WTC11 (cell line): ENCODE measurements at regions not wholly inside any gene's neighbourhood (a gene's known extent, or its start where the extent isn't known, plus 50 kb on each side); places are given as distances from the start of the nearest gene placed in this dataset.

ENCODE experiments used
- ATAC-seq: fragments of 200-7000 bp; cut with Tn5 transposase; 2 replicates; pipeline ENCODE4 v1.10.0; 2021; ENCODE audit warnings: mild to moderate bottlenecking, moderate library complexity
- CTCF ChIA-PET: fragments of 300-600 bp; sonication (Branson Sonifier 250); formaldehyde crosslinking; loops from one replicate; lab custom pipeline; 2021; ENCODE audit warnings: antibody characterized with exemption; lab: Charles Lee
- POLR2A ChIA-PET: fragments of 350-600 bp; sonication (Branson Sonifier 250); formaldehyde crosslinking; loops from one replicate; lab custom pipeline; 2021; ENCODE audit warnings: antibody characterized with exemption; lab: Charles Lee
- DNase-seq: peaks from one replicate; pipeline ENCODE4 v3.0.0; 2021; ENCODE audit warnings: low spot score
- H3K27ac Mint-ChIP-seq: 2 replicates; pipeline ENCODE4 v1.8.0; 2021; ENCODE audit warnings: mixed read lengths
- H3K27me3 Mint-ChIP-seq: 2 replicates; pipeline ENCODE4 v1.8.0; 2021; ENCODE audit warnings: low read depth, mild to moderate bottlenecking, moderate library complexity, mixed read lengths
- H3K36me3 Mint-ChIP-seq: 2 replicates; pipeline ENCODE4 v1.8.0; 2021; ENCODE audit warnings: mixed read lengths
- H3K4me1 Mint-ChIP-seq: 2 replicates; pipeline ENCODE4 v1.8.0; 2022; ENCODE audit warnings: mixed read lengths
- H3K4me3 Mint-ChIP-seq: 2 replicates; pipeline ENCODE4 v1.8.0; 2021; ENCODE audit warnings: mild to moderate bottlenecking, moderate library complexity, mixed read lengths
- H3K9me3 Mint-ChIP-seq: 2 replicates; pipeline ENCODE4 v1.8.0; 2021; ENCODE audit warnings: mixed read lengths
- CREM ChIP-seq: sonication (generic); formaldehyde crosslinking; IDR thresholded peaks from 2 replicates; pipeline ENCODE4 v1.8.1; 2022; ENCODE audit warnings: mild to moderate bottlenecking, missing genetic modification reagents, moderate library complexity
- E2F4 ChIP-seq: sonication (generic); formaldehyde crosslinking; IDR thresholded peaks from 2 replicates; pipeline ENCODE4 v1.8.1; 2022; ENCODE audit warnings: low read depth, mild to moderate bottlenecking, moderate library complexity, missing genetic modification reagents, borderline replicate concordance
- EMX1 ChIP-seq: fragments of 250-450 bp; sonication (Bioruptor Pico); IDR thresholded peaks from 2 replicates; pipeline ENCODE4 v1.8.0; 2021; ENCODE audit warnings: mild to moderate bottlenecking
- ERG ChIP-seq: fragments of 250-450 bp; sonication (Bioruptor Pico); IDR thresholded peaks from 2 replicates; pipeline ENCODE4 v1.8.0; 2021; ENCODE audit warnings: mild to moderate bottlenecking
- ESRRA ChIP-seq: sonication (generic); formaldehyde crosslinking; IDR thresholded peaks from 2 replicates; pipeline ENCODE4 v1.8.1; 2022; ENCODE audit warnings: mild to moderate bottlenecking, missing genetic modification reagents, borderline replicate concordance
- ETV6 ChIP-seq: sonication (generic); formaldehyde crosslinking; IDR thresholded peaks from 2 replicates; pipeline ENCODE4 v1.8.1; 2022; ENCODE audit warnings: mild to moderate bottlenecking, missing genetic modification reagents
- FOXP1 ChIP-seq: sonication (generic); formaldehyde crosslinking; IDR thresholded peaks from 2 replicates; pipeline ENCODE4 v1.8.0; 2022; ENCODE audit warnings: missing genetic modification reagents, mild to moderate bottlenecking, moderate library complexity, borderline replicate concordance
- GRHL2 ChIP-seq: fragments of 250-450 bp; sonication (Bioruptor Pico); IDR thresholded peaks from 2 replicates; pipeline ENCODE4 v1.8.0; 2022; ENCODE audit warnings: mild to moderate bottlenecking, moderate library complexity; ENCODE audit not compliant: insufficient replicate concordance, severe bottlenecking
- HMGXB4 ChIP-seq: sonication (generic); formaldehyde crosslinking; IDR thresholded peaks from 2 replicates; pipeline ENCODE4 v1.8.1; 2023; ENCODE audit warnings: mild to moderate bottlenecking, moderate library complexity, missing genetic modification reagents
- JUN ChIP-seq: sonication (generic); formaldehyde crosslinking; IDR thresholded peaks from 2 replicates; pipeline ENCODE4 v1.8.0; 2023; ENCODE audit warnings: mild to moderate bottlenecking, missing genetic modification reagents
- KAT7 ChIP-seq: sonication (generic); formaldehyde crosslinking; IDR thresholded peaks from 2 replicates; pipeline ENCODE4 v1.8.1; 2023; ENCODE audit warnings: missing genetic modification reagents, mild to moderate bottlenecking, borderline replicate concordance
- MAX ChIP-seq: sonication (generic); formaldehyde crosslinking; IDR thresholded peaks from 2 replicates; pipeline ENCODE4 v1.8.0; 2022; ENCODE audit warnings: mild to moderate bottlenecking, missing genetic modification reagents
- MYBL2 ChIP-seq: sonication (generic); formaldehyde crosslinking; IDR thresholded peaks from 2 replicates; pipeline ENCODE4 v1.8.1; 2023; ENCODE audit warnings: mild to moderate bottlenecking, moderate library complexity, missing genetic modification reagents
- NFE2L1 ChIP-seq: sonication (generic); formaldehyde crosslinking; IDR thresholded peaks from 2 replicates; pipeline ENCODE4 v1.8.1; 2023; ENCODE audit warnings: missing genetic modification reagents
- NR1H2 ChIP-seq: sonication (generic); formaldehyde crosslinking; IDR thresholded peaks from 2 replicates; pipeline ENCODE4 v1.9.0; 2021; ENCODE audit warnings: mild to moderate bottlenecking, moderate library complexity, missing genetic modification reagents
- NR2C2 ChIP-seq: sonication (generic); formaldehyde crosslinking; IDR thresholded peaks from 2 replicates; pipeline ENCODE4 v1.8.0; 2022; ENCODE audit warnings: mild to moderate bottlenecking, missing genetic modification reagents
- PRRX2 ChIP-seq: fragments of 250-450 bp; sonication (Bioruptor Pico); IDR thresholded peaks from 2 replicates; pipeline ENCODE4 v1.8.0; 2021; ENCODE audit warnings: mild to moderate bottlenecking
- RORB ChIP-seq: fragments of 250-450 bp; sonication (Bioruptor Pico); IDR thresholded peaks from 2 replicates; pipeline ENCODE4 v1.9.0; 2021; ENCODE audit warnings: mild to moderate bottlenecking
- ZNF263 ChIP-seq: sonication (generic); formaldehyde crosslinking; IDR thresholded peaks from 2 replicates; pipeline ENCODE4 v1.8.1; 2022; ENCODE audit warnings: low read depth, mild to moderate bottlenecking, moderate library complexity, missing genetic modification reagents
- ZNF317 ChIP-seq: sonication (generic); formaldehyde crosslinking; IDR thresholded peaks from 2 replicates; pipeline ENCODE4 v1.8.1; 2023; ENCODE audit warnings: low read depth, mild to moderate bottlenecking, moderate library complexity, missing genetic modification reagents, borderline replicate concordance
- ZNF416 ChIP-seq: fragments of 250-450 bp; sonication (Bioruptor Pico); IDR thresholded peaks from 2 replicates; pipeline ENCODE4 v1.9.0; 2021; ENCODE audit warnings: mild to moderate bottlenecking, inconsistent platforms
- ZNF512 ChIP-seq: sonication (generic); formaldehyde crosslinking; IDR thresholded peaks from 2 replicates; pipeline ENCODE4 v1.8.1; 2022; ENCODE audit warnings: missing genetic modification reagents, borderline replicate concordance
- ZNF671 ChIP-seq: fragments of 250-450 bp; sonication (Bioruptor Pico); IDR thresholded peaks from 2 replicates; pipeline ENCODE4 v1.8.0; 2021; ENCODE audit warnings: mild to moderate bottlenecking
- TF ChIP-seq, protein P1 (sequence below): fragments of 250-450 bp; sonication (Bioruptor Pico); IDR thresholded peaks from 2 replicates; pipeline ENCODE4 v1.9.0; 2021; ENCODE audit warnings: moderate library complexity, mild to moderate bottlenecking, inconsistent platforms, borderline replicate concordance
- TF ChIP-seq, protein P2 (sequence below): sonication (generic); formaldehyde crosslinking; IDR thresholded peaks from 2 replicates; pipeline ENCODE4 v1.8.1; 2023; ENCODE audit warnings: mild to moderate bottlenecking, missing genetic modification reagents, moderate library complexity

DNA sequence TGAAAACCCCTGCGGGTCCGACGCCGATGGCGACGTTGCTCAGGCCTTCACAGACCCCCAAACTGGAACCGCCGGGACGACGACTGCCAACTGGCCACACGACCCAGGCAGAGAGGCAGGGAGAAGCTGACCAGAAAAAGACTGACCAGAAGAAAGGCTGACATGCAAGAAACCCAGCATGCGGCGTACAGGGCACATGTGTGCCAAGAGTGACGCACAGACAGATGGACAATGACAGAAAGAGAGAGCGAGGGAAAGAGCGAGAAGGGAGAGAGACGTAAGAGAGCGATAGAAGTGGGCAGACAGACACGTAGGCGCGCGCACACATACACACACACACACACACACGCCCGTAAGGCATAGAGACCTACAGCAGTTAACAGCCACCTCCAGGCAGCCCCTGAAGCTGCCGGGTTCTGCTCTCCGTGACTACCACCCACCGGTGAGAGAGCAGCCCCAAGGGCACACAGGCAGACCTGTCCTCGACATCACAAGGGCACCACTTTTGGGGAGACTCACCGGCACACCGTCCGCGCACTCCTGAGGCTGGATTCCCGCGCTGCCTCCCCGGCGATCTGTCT lies 67.2 kb upstream of the ZNF527 start:
- H3K36me3 Mint-ChIP-seq, result peaks cover 37% of the 10 kb centered on the region
- H3K4me3 Mint-ChIP-seq, result peak overlapping the region; percentile 87
- ChIA-PET POLR2A (interaction anchor here (0.5 kb wide), 1 partner anchor 44 kb away, joined by 3 read pairs; no protein-coding TSS in a partner anchor), CTCF (interaction anchor here (0.6 kb wide), 1 partner anchor 15 kb away, joined by 3 read pairs; no protein-coding TSS in a partner anchor)
- ATAC-seq, result peak; percentile 26; the same call in 1 of the 2 replicates
- H3K27ac Mint-ChIP-seq, result no peak overlapping the region
- TF ChIP-seq MYBL2 (CRISPR knock-in tag) (no peak), KAT7 (CRISPR knock-in tag) (no peak), ESRRA (CRISPR knock-in tag) (no peak), CREM (CRISPR knock-in tag) (no peak), NR2C2 (CRISPR knock-in tag) (no peak), ZNF416 (CRISPR knock-in tag) (no peak), FOXP1 (CRISPR knock-in tag) (no peak), EMX1 (CRISPR knock-in tag) (no peak), ZNF671 (CRISPR knock-in tag) (no peak), JUN (no peak)
- TF ChIP-seq, protein P1, sequence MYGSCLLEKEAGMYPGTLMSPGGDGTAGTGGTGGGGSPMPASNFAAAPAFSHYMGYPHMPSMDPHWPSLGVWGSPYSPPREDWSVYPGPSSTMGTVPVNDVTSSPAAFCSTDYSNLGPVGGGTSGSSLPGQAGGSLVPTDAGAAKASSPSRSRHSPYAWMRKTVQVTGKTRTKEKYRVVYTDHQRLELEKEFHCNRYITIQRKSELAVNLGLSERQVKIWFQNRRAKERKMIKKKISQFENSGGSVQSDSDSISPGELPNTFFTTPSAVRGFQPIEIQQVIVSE, result no peak
- no peak for DNase-seq
- H3K9me3 Mint-ChIP-seq, result peaks cover 38% of the 10 kb centered on the region
- peaks cover 24% of the 10 kb centered on the region for H3K27me3 Mint-ChIP-seq
- peaks cover 3% of the 10 kb centered on the region; the same call in 1 of the 2 replicates for H3K4me1 Mint-ChIP-seq

GRCh38 chr19:37304190-37304883 lies 66.6 kb upstream of the ZNF527 start:
- DNase-seq, result peak; percentile 76
- H3K9me3 Mint-ChIP-seq, result peaks cover 42% of the 10 kb centered on the region
- peaks cover 37% of the 10 kb centered on the region for H3K36me3 Mint-ChIP-seq
- peak overlapping the region; percentile 87 for H3K4me3 Mint-ChIP-seq
- ChIA-PET CTCF (interaction anchor here (0.6 kb wide), 1 partner anchor 14 kb away, joined by 3 read pairs; no protein-coding TSS in a partner anchor), POLR2A (interaction anchor here (0.5 kb wide), 1 partner anchor 45 kb away, joined by 3 read pairs; no protein-coding TSS in a partner anchor)
- peak; percentile 76 for ATAC-seq
- peak overlapping the region; percentile 36; the same call in 1 of the 2 replicates for H3K27ac Mint-ChIP-seq
- TF ChIP-seq MAX (CRISPR knock-in tag) (0 out of 2 replicates have a peak, but pooled peaks have one; percentile 48), RORB (no peak)
- H3K27me3 Mint-ChIP-seq, result peaks cover 24% of the 10 kb centered on the region
- peaks cover 3% of the 10 kb centered on the region; the same call in 1 of the 2 replicates for H3K4me1 Mint-ChIP-seq

DNA sequence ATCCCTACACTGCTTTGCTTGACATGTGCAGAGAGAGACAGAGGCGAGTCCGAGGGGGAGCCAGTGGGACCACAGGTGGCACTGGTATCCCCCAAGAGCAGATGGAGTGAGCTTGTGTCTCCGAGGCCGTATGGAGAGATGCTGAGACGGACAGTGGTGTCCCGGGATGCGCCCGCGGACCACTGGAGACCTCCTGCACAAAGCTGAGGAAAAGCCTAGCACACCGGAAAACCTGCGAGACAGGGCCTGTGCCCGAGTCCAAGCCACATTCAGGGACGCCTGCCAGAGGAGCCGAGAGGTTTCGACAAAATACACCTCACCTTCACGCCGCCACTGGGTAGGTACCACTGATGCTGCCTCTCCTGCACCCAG lies 66.0 kb upstream of the ZNF527 start:
- ATAC-seq, result no peak
- Mint-ChIP-seq H3K36me3 (peaks cover 37% of the 10 kb centered on the region), H3K27me3 (peaks cover 24% of the 10 kb centered on the region), H3K4me1 (peaks cover 3% of the 10 kb centered on the region; the same call in 1 of the 2 replicates), H3K9me3 (peaks cover 42% of the 10 kb centered on the region), H3K4me3 (peak overlapping the region; percentile 87), H3K27ac (no peak overlapping the region)
- POLR2A ChIA-PET, result no interaction called here
- CTCF ChIA-PET, result no interaction called here
- DNase-seq, result no peak
- TF ChIP-seq HMGXB4 (CRISPR knock-in tag) (no peak), PRRX2 (CRISPR knock-in tag) (no peak), ETV6 (CRISPR knock-in tag) (no peak), ZNF317 (CRISPR knock-in tag) (no peak), GRHL2 (CRISPR knock-in tag) (no peak), ERG (CRISPR knock-in tag) (no peak), NR1H2 (no peak), E2F4 (CRISPR knock-in tag) (no peak), NFE2L1 (no peak), ZNF263 (CRISPR knock-in tag) (no peak), ZNF512 (CRISPR knock-in tag) (no peak)
- TF ChIP-seq, protein P2, sequence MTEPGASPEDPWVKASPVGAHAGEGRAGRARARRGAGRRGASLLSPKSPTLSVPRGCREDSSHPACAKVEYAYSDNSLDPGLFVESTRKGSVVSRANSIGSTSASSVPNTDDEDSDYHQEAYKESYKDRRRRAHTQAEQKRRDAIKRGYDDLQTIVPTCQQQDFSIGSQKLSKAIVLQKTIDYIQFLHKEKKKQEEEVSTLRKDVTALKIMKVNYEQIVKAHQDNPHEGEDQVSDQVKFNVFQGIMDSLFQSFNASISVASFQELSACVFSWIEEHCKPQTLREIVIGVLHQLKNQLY (CRISPR knock-in tag), result no peak
